Panc1 (cell line): ENCODE measurements at regions not wholly inside any gene's neighbourhood (a gene's known extent, or its start where the extent isn't known, plus 50 kb on each side); places are given as distances from the start of the nearest gene placed in this dataset.
"Not testable (repeated sequence)": the region's sequence is repeated elsewhere in the genome, so short reads cannot be mapped to it uniquely, and the experiment has no call there.

Source experiments
- ATAC-seq: fragments of 200-7000 bp; cut with Tn5 transposase; 2 replicates; pipeline ENCODE4 v1.9.1; 2020; ENCODE audit warnings: mild to moderate bottlenecking, moderate library complexity
- BruUV-seq: library from RNA; stranded (reverse); fragments of 400-500 nt; replicated peaks from 2 replicates; lab custom pipeline; 2021; lab: Mats Ljungman, UMichigan
- CTCF ChIA-PET: fragments of 300-600 bp; sonication (Branson Sonifier 250); formaldehyde crosslinking; loops from one replicate; lab custom pipeline; 2022; ENCODE audit warnings: antibody characterized with exemption; lab: Charles Lee
- POLR2A ChIA-PET: fragments of 300-600 bp; sonication (Branson Sonifier 250); formaldehyde crosslinking; loops from one replicate; lab custom pipeline; 2022; ENCODE audit warnings: antibody characterized with exemption; lab: Charles Lee
- DNase-seq: peaks from one replicate; pipeline ENCODE4 v3.0.0-alpha.2; 2010; ENCODE audit warnings: low read depth, low spot score
- H3K27ac ChIP-seq: 2 replicates; pipeline ENCODE4 v1.5.1; 2011; ENCODE audit warnings: mild to moderate bottlenecking, low read length, inconsistent platforms
- H3K27me3 ChIP-seq: fragments of 200-500 bp; sonication (Bioruptor generic); 2 replicates; pipeline ENCODE4 v1.6.0; 2014; ENCODE audit warnings: low read length, inconsistent platforms; ENCODE audit not compliant: control insufficient read depth, insufficient read depth
- H3K36me3 ChIP-seq: fragments of 200-500 bp; sonication (Bioruptor generic); 2 replicates; pipeline ENCODE4 v1.5.1; 2014; ENCODE audit warnings: inconsistent platforms, mild to moderate bottlenecking, low read length, moderate library complexity; ENCODE audit not compliant: control insufficient read depth, insufficient read depth
- H3K4me1 ChIP-seq: 2 replicates; pipeline ENCODE4 v1.5.1; 2011; ENCODE audit warnings: inconsistent platforms, mild to moderate bottlenecking, low read length, moderate library complexity; ENCODE audit not compliant: control insufficient read depth, insufficient read depth
- H3K4me3 ChIP-seq, 2 experiments: 2 replicates each; pipeline ENCODE4 v1.5.1; 2011 to 2012; ENCODE audit warnings: low read depth in 2 of 2, low read length in 2 of 2, mild to moderate bottlenecking in 2 of 2, inconsistent platforms in 1 of 2, moderate library complexity in 1 of 2
- H3K9me3 ChIP-seq: fragments of 200-500 bp; sonication (Bioruptor generic); 2 replicates; pipeline ENCODE4 v1.5.1; 2014; ENCODE audit warnings: low read depth, mild to moderate bottlenecking, inconsistent platforms, low read length, moderate library complexity; ENCODE audit not compliant: control insufficient read depth, insufficient read depth
- in situ Hi-C: cut with HindIII; loops from 2 replicates; pipeline ENCODE4 v1.10.0; 2016; ENCODE audit warnings: low sequenced_read_pairs, low pct_unique_long_range_greater_than_20kb
- intact Hi-C: fragments of 100-400 bp; cut with micrococcal nuclease; formaldehyde crosslinking; loops from one replicate; pipeline ENCODE4 v1.10.0; 2022; ENCODE audit not compliant: unreplicated experiment

DNA sequence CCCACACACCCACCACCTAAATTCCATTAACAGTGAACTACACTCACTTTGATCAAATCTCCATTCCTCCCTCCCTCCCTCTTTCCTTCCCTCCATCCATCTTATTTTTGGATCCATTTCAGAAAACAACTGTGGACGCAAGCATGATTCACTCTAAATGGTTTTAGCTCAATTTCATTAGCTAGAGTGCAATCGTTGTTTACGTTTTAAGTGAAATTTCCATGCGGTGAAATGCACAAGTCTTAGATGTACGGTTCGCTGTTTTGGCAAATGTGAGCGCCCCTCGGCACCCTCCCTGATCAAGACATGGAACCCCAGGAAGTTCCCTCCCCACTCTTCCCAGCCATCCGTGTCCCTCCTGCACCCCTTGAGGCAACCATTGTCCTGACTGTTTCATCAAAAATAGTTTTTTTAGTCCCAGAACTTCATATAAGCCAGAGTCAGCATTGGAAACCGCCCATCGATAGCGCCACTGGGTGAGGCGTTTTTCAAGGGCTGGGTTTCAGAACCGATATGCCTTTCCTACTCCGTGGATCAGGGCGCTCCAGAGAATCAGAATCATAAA is 215.1 kb downstream of the BANP start:
- ATAC-seq, H3K4me3 ChIP-seq, H3K36me3 ChIP-seq, intact Hi-C loops, DNase-seq, H3K27ac ChIP-seq, in situ Hi-C loops, CTCF ChIA-PET, POLR2A ChIA-PET, H3K4me1 ChIP-seq, BruUV-seq, H3K9me3 ChIP-seq, H3K27me3 ChIP-seq: not testable (repeated sequence)

- H3K9me3 ChIP-seq, intact Hi-C loops, H3K27ac ChIP-seq, in situ Hi-C loops, H3K36me3 ChIP-seq, H3K27me3 ChIP-seq, DNase-seq, BruUV-seq, POLR2A ChIA-PET, ATAC-seq, CTCF ChIA-PET, H3K4me1 ChIP-seq, H3K4me3 ChIP-seq: not testable (repeated sequence)
Measured at GRCh38 chr16:88167798-88168556, 214.8 kb upstream of the ZNF469 start.

GRCh38 chr16:88168557-88168949 is 214.2 kb upstream of the ZNF469 start:
- H3K4me3 ChIP-seq, in situ Hi-C loops, H3K27ac ChIP-seq, intact Hi-C loops, H3K9me3 ChIP-seq, POLR2A ChIA-PET, H3K4me1 ChIP-seq, H3K36me3 ChIP-seq, ATAC-seq, H3K27me3 ChIP-seq, BruUV-seq, CTCF ChIA-PET, DNase-seq: not testable (repeated sequence)

DNA sequence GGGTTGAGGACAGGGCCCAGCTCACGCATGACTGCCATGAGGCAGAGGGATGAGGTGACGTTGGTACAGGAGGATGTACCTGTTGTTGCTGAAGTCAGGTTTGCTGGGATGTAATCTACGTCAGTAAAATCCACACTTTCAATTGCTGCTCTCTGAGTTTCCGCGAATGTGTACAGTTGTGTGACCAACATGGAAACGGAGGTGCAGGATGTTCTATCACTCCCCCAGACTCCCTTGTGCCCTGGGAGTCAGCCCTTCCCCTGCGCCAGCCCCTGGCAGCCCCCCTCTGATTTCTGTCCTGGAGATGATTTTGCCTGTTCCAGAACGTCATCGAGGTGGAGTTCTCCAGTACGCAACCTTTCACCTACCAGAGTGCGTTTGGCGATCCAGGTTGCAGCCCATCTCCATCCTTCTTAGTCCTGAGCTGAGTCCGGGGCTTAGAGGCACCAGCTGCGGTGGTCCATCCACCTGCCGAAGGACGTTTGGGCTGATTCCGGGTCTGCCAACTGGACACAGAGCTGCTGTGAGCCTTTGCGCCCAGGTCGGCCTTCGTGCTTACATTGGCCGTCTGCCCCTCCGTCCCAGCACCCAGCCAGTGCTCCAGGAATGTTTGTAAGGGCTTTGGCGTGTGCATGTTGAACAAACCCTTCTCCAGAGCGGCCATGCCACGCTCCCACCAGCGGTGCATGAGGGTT is 213.5 kb upstream of the ZNF469 start:
- H3K27ac ChIP-seq, in situ Hi-C loops: not testable (repeated sequence)

DNA sequence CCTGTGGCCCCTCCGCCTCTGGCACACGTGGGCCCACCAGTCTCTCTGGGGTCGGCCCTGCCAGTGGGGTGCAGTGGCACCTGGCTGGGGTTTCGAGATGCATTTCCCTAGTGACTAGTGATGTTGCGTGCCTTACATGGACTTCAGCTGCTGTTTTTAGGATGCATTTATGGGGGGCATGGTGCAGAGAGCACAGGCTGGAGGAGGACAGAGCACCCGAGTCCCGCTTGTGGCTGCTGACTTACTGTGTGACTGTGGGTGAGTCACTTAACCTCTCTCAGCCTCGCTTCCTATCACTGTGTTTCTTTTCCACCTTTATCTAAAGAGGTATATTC is 213.0 kb upstream of the ZNF469 start:
- H3K4me1 ChIP-seq, intact Hi-C loops, H3K9me3 ChIP-seq, ATAC-seq, H3K36me3 ChIP-seq, CTCF ChIA-PET, BruUV-seq, H3K4me3 ChIP-seq, in situ Hi-C loops, DNase-seq, POLR2A ChIA-PET, H3K27ac ChIP-seq, H3K27me3 ChIP-seq: not testable (repeated sequence)

More for the DNA sequence above, 213.5 kb upstream of the ZNF469 start:
- H3K4me1 ChIP-seq, BruUV-seq, DNase-seq, H3K27me3 ChIP-seq, ATAC-seq, POLR2A ChIA-PET, CTCF ChIA-PET, H3K9me3 ChIP-seq, intact Hi-C loops, H3K36me3 ChIP-seq, H3K4me3 ChIP-seq: not testable (repeated sequence)
